Endothelial cell of umbilical vein (primary cell): ENCODE measurements at regions not wholly inside any gene's neighbourhood (a gene's known extent, or its start where the extent isn't known, plus 50 kb on each side); places are given as distances from the start of the nearest gene placed in this dataset.

ENCODE experiments used
- BruUV-seq: library from RNA; stranded (reverse); fragments of 400-500 nt; replicated peaks from 2 replicates; lab custom pipeline; 2021; lab: Mats Ljungman, UMichigan
- CTCF ChIA-PET: fragments of 300-600, 350-600 bp; sonication (Branson Sonifier 250); formaldehyde crosslinking; loops from one replicate; lab custom pipeline; 2021; ENCODE audit warnings: antibody characterized with exemption, inconsistent platforms; lab: Charles Lee
- POLR2A ChIA-PET: fragments of 300-600, 350-600 bp; sonication (Branson Sonifier 250); formaldehyde crosslinking; loops from one replicate; lab custom pipeline; 2021; ENCODE audit warnings: antibody characterized with exemption, inconsistent platforms; lab: Charles Lee
- DNase-seq: peaks from one replicate; pipeline ENCODE4 v3.0.0-alpha.2; 2011; ENCODE audit warnings: low read depth, low spot score
- FAIRE-seq: peaks from 2 replicates; lab custom pipeline; 2011; peaks lifted over from hg19 to GRCh38; lab: Jason Lieb, UNC
- H2AFZ ChIP-seq: 2 replicates; pipeline ENCODE4 v1.6.0; 2012; ENCODE audit warnings: low read depth, low read length, control low read depth, inconsistent platforms
- H3K27ac ChIP-seq: 2 replicates; pipeline ENCODE4 v1.5.1; 2011; ENCODE audit warnings: low read depth, mild to moderate bottlenecking, control low read depth, low read length, moderate library complexity; ENCODE audit not compliant: insufficient read depth
- H3K27me3 ChIP-seq, 2 experiments: 2 replicates each; pipeline versions ENCODE4 v1.6.0 to v1.6.1; 2011; ENCODE audit warnings: low read length in 2 of 2, mixed read lengths in 1 of 2; ENCODE audit not compliant: control insufficient read depth in 2 of 2, insufficient read depth in 2 of 2
- H3K36me3 ChIP-seq, 2 experiments: 2 replicates in 1 of 2; 3 replicates in 1 of 2; pipeline ENCODE4 v1.5.1; 2011; ENCODE audit warnings: low read length in 2 of 2, mild to moderate bottlenecking in 1 of 2, moderate library complexity in 1 of 2; ENCODE audit not compliant: control insufficient read depth in 2 of 2, insufficient read depth in 2 of 2; ENCODE audit errors: extremely low read depth in 1 of 2
- H3K4me1 ChIP-seq: 3 replicates; pipeline ENCODE4 v1.5.1; 2011; ENCODE audit warnings: mild to moderate bottlenecking, low read length; ENCODE audit not compliant: control insufficient read depth, insufficient read depth; ENCODE audit errors: extremely low read depth
- H3K4me2 ChIP-seq: 2 replicates; pipeline ENCODE4 v1.6.1; 2011; ENCODE audit warnings: low read length, control low read depth, mixed read lengths; ENCODE audit not compliant: insufficient read depth
- H3K4me3 ChIP-seq, 3 experiments: fragments of 200-600 bp in 1 of 3; sonication (generic), shearing (Covaris generic) in 1 of 3; replicated peaks in 1 of 3; 2 replicates each; pipeline ENCODE4 v1.5.1; 2011 to 2016; ENCODE audit warnings: control low read depth in 3 of 3, low read length in 3 of 3, mild to moderate bottlenecking in 2 of 3, inconsistent platforms in 1 of 3, low read depth in 1 of 3, moderate library complexity in 1 of 3; ENCODE audit not compliant: insufficient read depth in 1 of 3
- H3K79me2 ChIP-seq: 2 replicates; pipeline ENCODE4 v1.6.0; 2012; ENCODE audit warnings: low read length, inconsistent platforms; ENCODE audit not compliant: control insufficient read depth, insufficient read depth
- H3K9ac ChIP-seq: replicated peaks from 2 replicates; pipeline ENCODE3; 2011; ENCODE audit warnings: low read length, control low read depth; ENCODE audit not compliant: insufficient read depth; ENCODE audit errors: extremely low read depth
- H3K9me1 ChIP-seq: replicated peaks from 3 replicates; pipeline ENCODE4 v1.6.0; 2011; ENCODE audit warnings: mild to moderate bottlenecking, low read length; ENCODE audit not compliant: control insufficient read depth, insufficient read depth; ENCODE audit errors: extremely low read depth
- H3K9me3 ChIP-seq: replicated peaks from 2 replicates; pipeline ENCODE4 v1.5.1; 2012; ENCODE audit warnings: low read length, inconsistent platforms; ENCODE audit not compliant: control insufficient read depth, insufficient read depth
- H4K20me1 ChIP-seq: replicated peaks from 2 replicates; pipeline ENCODE3; 2011; ENCODE audit warnings: mild to moderate bottlenecking, low read length; ENCODE audit not compliant: control insufficient read depth, insufficient read depth; ENCODE audit errors: extremely low read depth
- CTCF ChIP-seq, 2 donors: IDR thresholded peaks; 1 replicate in 1 of 2; 2 replicates in 1 of 2; pipeline ENCODE4 v1.5.1; 2011; ENCODE audit warnings: low read length in 2 of 2, mild to moderate bottlenecking in 2 of 2, moderate library complexity in 2 of 2, control low read depth in 1 of 2, inconsistent platforms in 1 of 2, low read depth in 1 of 2; ENCODE audit not compliant: insufficient read depth in 1 of 2; ENCODE audit errors: extremely low read depth in 1 of 2
- EZH2 ChIP-seq: IDR thresholded peaks from 2 replicates; pipeline ENCODE4 v1.6.1; 2012; ENCODE audit warnings: borderline replicate concordance, low read depth, mild to moderate bottlenecking, moderate library complexity, low read length, inconsistent platforms; ENCODE audit not compliant: severe bottlenecking
- FOS ChIP-seq: IDR thresholded peaks from 2 replicates; pipeline ENCODE4 v1.6.1; 2011; ENCODE audit warnings: mild to moderate bottlenecking, low read length, moderate library complexity, borderline replicate concordance; ENCODE audit not compliant: insufficient read depth
- GATA2 ChIP-seq: IDR thresholded peaks from 2 replicates; pipeline ENCODE4 v1.7.0; 2011; ENCODE audit warnings: low read depth, mild to moderate bottlenecking, moderate library complexity, mixed read lengths, low read length; ENCODE audit not compliant: insufficient read length, insufficient read depth
- JUN ChIP-seq: IDR thresholded peaks from 2 replicates; pipeline ENCODE4 v1.6.1; 2011; ENCODE audit warnings: borderline replicate concordance, low read depth; ENCODE audit not compliant: insufficient read length, insufficient read depth
- MAX ChIP-seq: IDR thresholded peaks from 2 replicates; pipeline ENCODE4 v1.6.1; 2011; ENCODE audit not compliant: insufficient read depth, insufficient read length
- MYC ChIP-seq: IDR thresholded peaks from one replicate; pipeline ENCODE4 v1.6.1; 2011; ENCODE audit warnings: mild to moderate bottlenecking, low read depth, low read length
- POLR2A ChIP-seq: IDR thresholded peaks from 2 replicates; pipeline ENCODE4 v1.6.1; 2012; ENCODE audit warnings: low read depth, mild to moderate bottlenecking, control low read depth, low read length
- POLR2AphosphoS5 ChIP-seq: IDR thresholded peaks from 2 replicates; pipeline ENCODE4 v1.6.1; 2012; ENCODE audit warnings: low read depth, mild to moderate bottlenecking, control low read depth, low read length, moderate library complexity; ENCODE audit not compliant: insufficient read depth
- dilution Hi-C: fragments of 300-500 bp; cut with MboI; formaldehyde crosslinking; loops from one replicate; pipeline ENCODE4 v1.15.0; 2019; ENCODE audit warnings: low sequenced_read_pairs; ENCODE audit not compliant: extremely low pct_ligation_motif_present
- intact Hi-C: fragments of 100-400 bp; cut with micrococcal nuclease; formaldehyde crosslinking; loops from one replicate; pipeline ENCODE4 v1.10.0; 2022

DNA sequence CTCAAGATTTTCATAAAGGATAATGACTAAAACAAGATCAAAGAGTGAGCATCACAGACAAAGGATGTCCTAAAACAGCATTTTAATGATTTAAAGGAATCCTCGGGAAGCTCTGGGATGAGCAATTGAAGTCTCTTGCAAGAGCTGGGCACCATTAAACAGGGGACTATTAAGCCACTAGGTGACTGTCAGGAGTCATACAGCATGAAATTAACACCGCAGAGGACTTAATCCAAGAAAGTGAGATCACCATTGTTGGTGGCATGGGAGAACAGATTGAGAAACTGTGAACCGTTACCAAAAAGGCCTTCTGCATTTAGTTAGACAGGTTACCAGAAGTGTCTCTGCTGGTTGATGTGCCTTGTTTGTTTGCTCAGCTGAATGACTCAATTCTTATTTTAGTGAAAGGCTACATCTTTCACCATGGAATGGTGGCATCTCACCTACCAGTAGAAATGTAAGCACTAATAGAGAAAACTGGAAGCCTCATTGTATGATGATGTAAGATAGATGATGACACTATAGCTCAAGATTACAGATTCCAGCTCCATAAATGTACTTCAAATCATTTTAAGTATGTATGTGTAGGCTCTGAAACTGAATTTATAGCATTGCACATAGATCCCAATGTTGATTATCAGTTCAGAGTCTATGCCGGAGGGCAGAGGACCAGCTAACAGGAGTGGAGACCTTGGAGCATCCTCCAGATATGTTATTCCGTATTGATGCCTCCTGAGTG is 427.6 kb downstream of the SUCLG1 start:
- intact Hi-C loops (no loop called here), dilution Hi-C loops (no loop called here)
- Histone ChIP-seq H3K27me3 (no peaks in the 10 kb centered on the region), H3K9ac (no peak overlapping the region), H3K4me1 (no peaks in the 10 kb centered on the region), H3K4me3 (no peak overlapping the region), H3K27ac (no peak overlapping the region), H2AFZ (no peak overlapping the region), H3K9me3 (no peaks in the 10 kb centered on the region), H3K9me1 (no peaks in the 10 kb centered on the region), H4K20me1 (no peaks in the 10 kb centered on the region), H3K4me2 (no peak overlapping the region), H3K79me2 (no peaks in the 10 kb centered on the region), H3K36me3 (no peaks in the 10 kb centered on the region)
- BruUV-seq: no TSS peak
- no peak for TF ChIP-seq EZH2
- no peak for TF ChIP-seq JUN
- no peak for TF ChIP-seq POLR2A
- no peak for TF ChIP-seq POLR2AphosphoS5
- no peak for TF ChIP-seq GATA2
- no peak for TF ChIP-seq FOS
- TF ChIP-seq CTCF (IDR thresholded peaks at IDR 0.05; ENCODE audit: extremely low read depth in 1 of 2, insufficient read depth in 1 of 2, low read depth in 1 of 2, low read length in 2 of 2): no peak
- no peak for TF ChIP-seq MAX
- TF ChIP-seq MYC: no peak
- POLR2A ChIA-PET: no interaction called here
- CTCF ChIA-PET: interaction anchor here (1.5 kb wide), 1 partner anchor 9 kb away, joined by 3 read pairs; no protein-coding TSS in a partner anchor
- FAIRE-seq (no peak), DNase-seq (no peak)
